ENCODE measurements at regions not wholly inside any gene's neighbourhood (a gene's known extent, or its start where the extent isn't known, plus 50 kb on each side); places are given as distances from the start of the nearest gene placed in this dataset.
"Not testable (repeated sequence)": the region's sequence is repeated elsewhere in the genome, so short reads cannot be mapped to it uniquely, and the experiment has no call there.

DNA sequence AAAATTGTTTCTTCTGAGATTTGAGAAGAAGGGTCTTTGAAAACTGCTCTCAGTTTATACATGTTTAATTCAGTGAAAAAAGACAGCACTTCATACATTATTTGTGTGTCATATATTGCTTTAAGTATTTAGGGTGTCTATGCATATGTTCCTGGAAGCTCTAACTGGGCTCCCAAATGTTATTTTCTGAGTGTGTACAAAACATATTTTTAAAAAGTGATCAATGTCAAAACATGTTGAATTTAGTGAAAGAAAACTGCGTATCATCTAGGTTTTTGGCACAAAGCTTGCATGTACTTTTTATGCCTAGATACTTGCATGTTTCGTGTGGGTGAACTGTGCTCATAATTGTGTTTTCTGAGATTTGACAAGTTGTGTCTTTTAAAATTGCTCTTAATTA lies 81.6 kb downstream of the ASCL4 start:
- Histone ChIP-seq H3K4me1 (ENCODE audit: insufficient read depth, low read length) (no peaks in the 10 kb centered on the region), H3K36me3 (ENCODE audit: insufficient read depth, low read length) (no peaks in the 10 kb centered on the region), H2AFZ (ENCODE audit: low read depth, low read length) (no peak overlapping the region), H3K27me3 (ENCODE audit: insufficient read depth, low read length) (peaks cover 29% of the 10 kb centered on the region), H3K4me3 (ENCODE audit: low read length) (no peak overlapping the region), H3K9me3 (ENCODE audit: low read length) (no peaks in the 10 kb centered on the region)

- no peaks in the 10 kb centered on the region for H3K36me3 ChIP-seq (ENCODE audit: insufficient read depth, low read length)
- peaks cover 33% of the 10 kb centered on the region for H3K27me3 ChIP-seq (ENCODE audit: insufficient read depth, low read length)
- no peaks in the 10 kb centered on the region for H3K9me3 ChIP-seq (ENCODE audit: low read length)
- H3K4me3 ChIP-seq (ENCODE audit: low read length): no peak overlapping the region
- H2AFZ ChIP-seq (ENCODE audit: low read depth, low read length): no peak overlapping the region
- no peaks in the 10 kb centered on the region for H3K4me1 ChIP-seq (ENCODE audit: insufficient read depth, low read length)
Measured at GRCh38 chr12:107857191-107857590, 82.7 kb downstream of the ASCL4 start.

- Histone ChIP-seq H3K4me1 (ENCODE audit: insufficient read depth, low read length) (peaks cover 2% of the 10 kb centered on the region), H2AFZ (ENCODE audit: low read depth, low read length) (no peak overlapping the region), H3K9me3 (ENCODE audit: low read length) (no peaks in the 10 kb centered on the region), H3K27me3 (ENCODE audit: insufficient read depth, low read length) (peaks cover 38% of the 10 kb centered on the region), H3K4me3 (ENCODE audit: low read length) (no peak overlapping the region), H3K36me3 (ENCODE audit: insufficient read depth, low read length) (no peaks in the 10 kb centered on the region)
Measured at GRCh38 chr12:107859367-107859766, 84.9 kb downstream of the ASCL4 start.

DNA sequence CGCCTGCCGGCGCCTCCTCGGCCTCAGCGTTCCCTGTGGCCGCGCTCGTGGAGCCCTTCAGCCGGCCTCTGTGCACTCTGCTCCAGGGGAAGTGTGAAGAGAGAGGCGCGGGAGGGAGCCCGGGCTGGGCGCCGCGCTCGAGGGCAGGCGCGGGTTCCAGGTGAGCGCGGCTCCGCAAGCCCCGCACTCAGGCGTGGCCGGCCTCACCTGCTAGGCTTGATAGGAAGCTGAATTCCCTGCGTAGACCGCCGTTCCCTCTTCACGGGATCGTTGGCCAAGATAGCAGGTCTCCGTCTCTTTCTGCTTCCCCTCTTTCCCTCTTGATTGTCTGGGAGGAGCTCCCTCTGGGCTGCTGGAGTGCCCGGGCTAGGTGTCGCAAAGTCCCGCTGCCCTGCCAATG lies 89.7 kb downstream of the ASCL4 start:
- no peak overlapping the region for H2AFZ ChIP-seq (ENCODE audit: low read depth, low read length)
- no peak overlapping the region for H3K4me3 ChIP-seq (ENCODE audit: low read length)
- no peaks in the 10 kb centered on the region for H3K36me3 ChIP-seq (ENCODE audit: insufficient read depth, low read length)
- H3K27me3 ChIP-seq (ENCODE audit: insufficient read depth, low read length): peaks cover 29% of the 10 kb centered on the region
- peaks cover 2% of the 10 kb centered on the region for H3K9me3 ChIP-seq (ENCODE audit: low read length)
- peaks cover 2% of the 10 kb centered on the region for H3K4me1 ChIP-seq (ENCODE audit: insufficient read depth, low read length)

DNA sequence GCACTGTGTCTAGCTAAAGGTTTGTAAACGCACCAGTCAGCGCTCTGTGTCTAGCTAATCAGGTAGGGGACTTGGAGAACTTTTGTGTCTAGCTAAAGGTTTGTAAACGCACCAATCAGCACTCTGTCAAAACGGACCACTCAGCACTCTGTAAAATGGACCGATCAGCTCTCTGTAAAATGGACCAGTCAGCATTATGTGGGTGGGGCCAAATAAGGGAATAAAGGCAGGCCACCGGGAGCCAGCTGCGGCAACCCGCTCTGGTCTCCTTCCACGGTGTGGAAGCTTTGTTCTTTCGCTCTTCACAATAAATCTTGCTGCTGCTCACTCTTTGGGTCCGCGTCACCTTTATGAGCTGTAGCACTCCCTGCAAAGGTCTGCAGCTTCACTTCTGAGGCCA lies 90.2 kb downstream of the ASCL4 start:
- H3K9me3 ChIP-seq (ENCODE audit: low read length); H3K4me1 ChIP-seq (ENCODE audit: insufficient read depth, low read length); H3K36me3 ChIP-seq (ENCODE audit: insufficient read depth, low read length); H3K4me3 ChIP-seq (ENCODE audit: low read length); H2AFZ ChIP-seq (ENCODE audit: low read depth, low read length): not testable (repeated sequence)
- H3K27me3 ChIP-seq (ENCODE audit: insufficient read depth, low read length): peaks cover 29% of the 10 kb centered on the region

DNA sequence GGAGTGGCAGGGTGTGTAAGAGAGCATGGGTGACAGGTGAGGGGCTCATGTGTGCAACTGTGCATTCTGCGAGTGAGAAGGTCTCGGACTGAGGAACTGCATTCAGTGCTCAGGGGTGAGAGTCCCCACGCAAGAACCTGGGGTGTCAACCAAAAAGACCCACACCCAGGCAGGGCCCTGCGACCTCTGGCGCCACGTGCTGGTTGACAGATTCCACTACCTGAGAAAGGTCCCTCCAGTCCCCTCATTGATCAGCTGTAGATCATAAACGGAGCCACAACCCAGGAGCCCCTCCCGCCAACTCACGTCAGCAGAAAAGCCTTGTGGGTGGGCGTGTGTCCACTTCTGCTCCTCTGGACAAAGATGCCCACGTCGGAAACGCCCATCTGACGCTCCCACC lies 98.7 kb downstream of the ASCL4 start:
- Histone ChIP-seq H3K27me3 (ENCODE audit: insufficient read depth, low read length) (peaks cover 7% of the 10 kb centered on the region), H2AFZ (ENCODE audit: low read depth, low read length) (no peak overlapping the region), H3K36me3 (ENCODE audit: insufficient read depth, low read length) (no peaks in the 10 kb centered on the region), H3K9me3 (ENCODE audit: low read length) (no peaks in the 10 kb centered on the region), H3K4me1 (ENCODE audit: insufficient read depth, low read length) (no peaks in the 10 kb centered on the region), H3K4me3 (ENCODE audit: low read length) (no peak overlapping the region)

DNA sequence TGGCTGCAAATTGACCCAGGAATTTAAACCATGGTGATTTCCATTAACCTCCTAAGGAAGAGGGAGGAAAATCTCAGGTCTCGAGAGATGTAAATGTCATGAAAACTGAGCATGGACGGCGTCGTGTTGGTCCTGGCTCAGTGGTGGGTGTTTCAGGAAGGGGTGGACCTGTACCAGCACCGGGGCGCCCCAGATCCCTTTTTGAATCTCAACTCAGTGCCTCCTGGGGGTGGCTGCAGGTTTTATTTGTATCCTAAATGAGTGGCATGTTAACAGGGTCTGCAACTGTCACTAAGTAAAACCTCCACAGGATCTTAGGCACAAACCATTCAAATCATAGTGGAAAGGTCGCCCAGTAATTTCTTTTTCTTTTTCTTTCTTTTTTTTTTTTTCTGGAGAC lies 101.3 kb downstream of the ASCL4 start:
- Histone ChIP-seq H3K4me3 (ENCODE audit: low read length) (no peak overlapping the region), H3K27me3 (ENCODE audit: insufficient read depth, low read length) (peaks cover 9% of the 10 kb centered on the region), H3K36me3 (ENCODE audit: insufficient read depth, low read length) (no peaks in the 10 kb centered on the region), H3K9me3 (ENCODE audit: low read length) (no peaks in the 10 kb centered on the region), H2AFZ (ENCODE audit: low read depth, low read length) (no peak overlapping the region), H3K4me1 (ENCODE audit: insufficient read depth, low read length) (no peaks in the 10 kb centered on the region)

GRCh38 chr12:107884769-107885694 lies 110.5 kb downstream of the ASCL4 start:
- Histone ChIP-seq H3K27me3 (ENCODE audit: insufficient read depth, low read length) (peaks cover 8% of the 10 kb centered on the region), H3K4me3 (ENCODE audit: low read length) (no peak overlapping the region), H3K4me1 (ENCODE audit: insufficient read depth, low read length) (no peaks in the 10 kb centered on the region), H3K36me3 (ENCODE audit: insufficient read depth, low read length) (no peaks in the 10 kb centered on the region), H3K9me3 (ENCODE audit: low read length) (no peaks in the 10 kb centered on the region), H2AFZ (ENCODE audit: low read depth, low read length) (no peak overlapping the region)

- H3K9me3 ChIP-seq (ENCODE audit: low read length): no peaks in the 10 kb centered on the region
- no peaks in the 10 kb centered on the region for H3K36me3 ChIP-seq (ENCODE audit: insufficient read depth, low read length)
- H3K4me1 ChIP-seq (ENCODE audit: insufficient read depth, low read length): no peaks in the 10 kb centered on the region
- H3K4me3 ChIP-seq (ENCODE audit: low read length): no peak overlapping the region
- no peaks in the 10 kb centered on the region for H3K27me3 ChIP-seq (ENCODE audit: insufficient read depth, low read length)
- no peak overlapping the region for H2AFZ ChIP-seq (ENCODE audit: low read depth, low read length)
Measured at GRCh38 chr12:107888789-107889188, 114.3 kb downstream of the ASCL4 start.

DNA sequence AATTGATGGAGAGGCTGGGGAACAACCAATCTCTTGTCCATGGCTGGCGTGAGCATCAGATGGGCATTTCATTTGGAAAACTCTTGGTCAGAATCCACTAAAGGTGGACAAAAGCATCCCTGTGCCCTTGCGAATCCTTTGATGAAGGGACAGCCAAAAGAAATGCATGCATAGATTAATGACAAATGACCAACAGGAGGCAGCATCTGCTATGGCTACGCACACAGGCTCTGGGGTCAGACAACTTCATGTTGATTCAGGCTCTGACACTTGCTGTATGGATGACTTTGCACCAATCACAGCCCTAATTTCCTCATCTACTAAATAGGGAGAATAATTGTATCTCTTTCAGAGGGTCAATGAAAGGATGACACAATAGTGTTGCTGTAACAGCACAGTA lies 117.5 kb downstream of the ASCL4 start:
- no peaks in the 10 kb centered on the region for H3K4me1 ChIP-seq (ENCODE audit: insufficient read depth, low read length)
- no peaks in the 10 kb centered on the region for H3K9me3 ChIP-seq (ENCODE audit: low read length)
- H3K27me3 ChIP-seq (ENCODE audit: insufficient read depth, low read length): no peaks in the 10 kb centered on the region
- H3K4me3 ChIP-seq (ENCODE audit: low read length): no peak overlapping the region
- H3K36me3 ChIP-seq (ENCODE audit: insufficient read depth, low read length): no peaks in the 10 kb centered on the region
- H2AFZ ChIP-seq (ENCODE audit: low read depth, low read length): no peak overlapping the region

DNA sequence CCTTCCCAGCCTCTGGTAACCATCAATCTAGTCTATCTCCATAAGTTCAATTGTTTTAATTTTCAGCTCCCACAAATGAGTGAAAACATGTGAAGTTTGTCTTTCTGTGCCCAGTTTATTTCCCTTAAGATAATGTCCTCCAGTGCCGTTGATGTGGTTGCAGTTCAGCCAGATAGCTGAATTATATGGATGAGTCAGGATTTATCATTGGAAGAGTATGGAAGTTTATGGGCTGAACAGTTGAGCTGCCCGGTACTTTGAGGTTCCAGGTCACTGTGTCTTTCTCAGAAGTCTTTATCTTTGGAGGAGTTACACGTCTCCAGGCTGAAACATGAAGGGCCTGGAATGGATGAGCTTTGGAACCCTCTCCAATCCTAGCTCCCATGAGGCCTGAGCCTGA lies 120.1 kb downstream of the ASCL4 start:
- Histone ChIP-seq H3K4me1 (ENCODE audit: insufficient read depth, low read length) (no peaks in the 10 kb centered on the region), H3K9me3 (ENCODE audit: low read length) (no peaks in the 10 kb centered on the region), H3K27me3 (ENCODE audit: insufficient read depth, low read length) (no peaks in the 10 kb centered on the region), H3K36me3 (ENCODE audit: insufficient read depth, low read length) (no peaks in the 10 kb centered on the region), H3K4me3 (ENCODE audit: low read length) (no peak overlapping the region), H2AFZ (ENCODE audit: low read depth, low read length) (no peak overlapping the region)

GRCh38 chr12:107895966-107896365 lies 121.5 kb downstream of the ASCL4 start:
- no peaks in the 10 kb centered on the region for H3K4me1 ChIP-seq (ENCODE audit: insufficient read depth, low read length)
- peaks cover 1% of the 10 kb centered on the region for H3K27me3 ChIP-seq (ENCODE audit: insufficient read depth, low read length)
- H3K9me3 ChIP-seq (ENCODE audit: low read length): no peaks in the 10 kb centered on the region
- no peaks in the 10 kb centered on the region for H3K36me3 ChIP-seq (ENCODE audit: insufficient read depth, low read length)
- no peak overlapping the region for H2AFZ ChIP-seq (ENCODE audit: low read depth, low read length)
- H3K4me3 ChIP-seq (ENCODE audit: low read length): no peak overlapping the region

GRCh38 chr12:107900588-107900987 lies 126.1 kb downstream of the ASCL4 start:
- Histone ChIP-seq H3K27me3 (ENCODE audit: insufficient read depth, low read length) (peaks cover 32% of the 10 kb centered on the region), H2AFZ (ENCODE audit: low read depth, low read length) (no peak overlapping the region), H3K4me3 (ENCODE audit: low read length) (no peak overlapping the region), H3K36me3 (ENCODE audit: insufficient read depth, low read length) (no peaks in the 10 kb centered on the region), H3K4me1 (ENCODE audit: insufficient read depth, low read length) (no peaks in the 10 kb centered on the region), H3K9me3 (ENCODE audit: low read length) (no peaks in the 10 kb centered on the region)

Data from neuron (in vitro differentiated cells).